ENCODE measurements at regions not wholly inside any gene's neighbourhood (a gene's known extent, or its start where the extent isn't known, plus 50 kb on each side); places are given as distances from the start of the nearest gene placed in this dataset.

DNA sequence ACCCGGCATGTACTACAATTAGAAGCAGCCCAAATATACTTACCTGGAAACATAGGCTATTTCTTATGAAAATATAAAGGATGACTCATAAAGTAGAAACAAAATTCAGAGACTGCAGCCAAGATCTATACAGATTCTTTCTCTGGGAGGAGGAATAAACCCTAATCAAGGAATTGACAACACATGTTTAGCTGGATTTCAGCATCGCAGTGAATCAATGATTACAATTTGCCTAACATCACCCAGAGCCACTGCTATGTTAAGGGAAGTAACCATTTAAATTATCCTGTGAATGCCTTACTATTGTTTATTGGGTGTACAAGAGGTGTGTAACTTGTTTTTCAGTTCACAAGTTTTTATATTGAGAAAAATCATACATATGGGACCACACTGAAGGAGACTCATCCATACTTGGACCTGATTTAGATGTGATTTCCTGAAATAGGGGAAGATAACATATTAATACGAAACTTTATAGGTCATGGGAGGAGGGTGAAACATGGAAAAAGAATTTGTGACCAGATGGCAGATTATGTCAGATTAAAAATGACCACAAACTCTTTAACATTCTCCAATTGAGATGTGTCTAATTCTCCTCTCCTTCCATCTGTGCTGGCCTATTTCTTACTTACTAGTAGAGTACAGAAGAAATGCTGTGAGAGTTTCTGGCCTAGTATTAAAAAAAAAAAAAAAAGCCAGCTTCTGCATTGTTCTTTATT, 1168.4 kb downstream of the SLITRK1 start:
- Histone ChIP-seq H2AFZ (ENCODE audit: low read length) (no peak overlapping the region), H3K9me2 (ENCODE audit: insufficient read depth, low read length) (no peaks in the 10 kb centered on the region), H3K4me3 (ENCODE audit: low read depth, low read length, poor library complexity, severe bottlenecking) (no peak overlapping the region), H3K4me1 (ENCODE audit: insufficient read depth, low read length, poor library complexity, severe bottlenecking) (no peaks in the 10 kb centered on the region), H4K20me1 (ENCODE audit: insufficient read depth, low read length) (no peaks in the 10 kb centered on the region), H3K36me3 (ENCODE audit: insufficient read depth, low read length) (no peaks in the 10 kb centered on the region), H3K27ac (ENCODE audit: low read depth, low read length, poor library complexity, severe bottlenecking) (no peak overlapping the region), H3K9me3 (ENCODE audit: low read length) (no peaks in the 10 kb centered on the region), H3K79me2 (ENCODE audit: insufficient read depth, low read depth, low read length) (no peaks in the 10 kb centered on the region), H3K4me2 (ENCODE audit: low read length) (no peak overlapping the region)
- TF ChIP-seq, protein P1, sequence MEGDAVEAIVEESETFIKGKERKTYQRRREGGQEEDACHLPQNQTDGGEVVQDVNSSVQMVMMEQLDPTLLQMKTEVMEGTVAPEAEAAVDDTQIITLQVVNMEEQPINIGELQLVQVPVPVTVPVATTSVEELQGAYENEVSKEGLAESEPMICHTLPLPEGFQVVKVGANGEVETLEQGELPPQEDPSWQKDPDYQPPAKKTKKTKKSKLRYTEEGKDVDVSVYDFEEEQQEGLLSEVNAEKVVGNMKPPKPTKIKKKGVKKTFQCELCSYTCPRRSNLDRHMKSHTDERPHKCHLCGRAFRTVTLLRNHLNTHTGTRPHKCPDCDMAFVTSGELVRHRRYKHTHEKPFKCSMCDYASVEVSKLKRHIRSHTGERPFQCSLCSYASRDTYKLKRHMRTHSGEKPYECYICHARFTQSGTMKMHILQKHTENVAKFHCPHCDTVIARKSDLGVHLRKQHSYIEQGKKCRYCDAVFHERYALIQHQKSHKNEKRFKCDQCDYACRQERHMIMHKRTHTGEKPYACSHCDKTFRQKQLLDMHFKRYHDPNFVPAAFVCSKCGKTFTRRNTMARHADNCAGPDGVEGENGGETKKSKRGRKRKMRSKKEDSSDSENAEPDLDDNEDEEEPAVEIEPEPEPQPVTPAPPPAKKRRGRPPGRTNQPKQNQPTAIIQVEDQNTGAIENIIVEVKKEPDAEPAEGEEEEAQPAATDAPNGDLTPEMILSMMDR (conservative IDR thresholded peaks at IDR 0.05; ENCODE audit: low read length): no peak
- TF ChIP-seq EZH2phosphoT487 (IDR thresholded peaks at IDR 0.05; ENCODE audit: borderline replicate concordance, low read depth, low read length): no peak
- BruUV-seq (replicated peaks): no TSS peak
- intact Hi-C loops (cut with micrococcal nuclease; ENCODE audit: unreplicated experiment): no loop called here
- no peak for DNase-seq (ENCODE audit: low spot score)
- ChIA-PET POLR2A (interaction anchor here (0.6 kb wide), 1 partner anchor 59 kb away, joined by 3 read pairs; no protein-coding TSS in a partner anchor), CTCF (ENCODE audit: unreplicated experiment) (no interaction called here)

DNA sequence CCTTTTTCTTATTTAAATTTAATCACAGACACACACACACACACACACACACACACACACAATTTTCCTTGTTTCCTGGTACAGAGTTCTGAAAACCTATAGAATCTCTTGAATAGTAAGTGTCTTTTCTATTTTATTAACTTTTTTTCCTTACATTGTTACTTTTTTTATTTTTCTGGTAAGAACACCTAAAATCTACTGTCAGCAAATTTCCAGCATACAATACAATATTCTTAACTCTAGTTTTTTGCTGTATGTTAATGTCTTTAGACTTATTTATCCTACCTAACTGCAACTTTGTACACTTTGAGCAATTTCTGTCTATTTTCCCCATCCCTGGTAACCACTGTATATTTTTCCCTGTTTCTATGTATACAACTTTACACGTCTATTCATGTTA, 1179.8 kb downstream of the SLITRK1 start:
- no peak overlapping the region for H2AFZ ChIP-seq (ENCODE audit: low read length)
- H3K9me3 ChIP-seq (ENCODE audit: low read length): 0 out of 2 replicates have a peak, but pooled peaks cover 4% of the 10 kb centered on the region
- BruUV-seq (replicated peaks): no TSS peak
- H3K4me2 ChIP-seq (ENCODE audit: low read length): no peak overlapping the region
- no peak for TF ChIP-seq EZH2phosphoT487 (IDR thresholded peaks at IDR 0.05; ENCODE audit: borderline replicate concordance, low read depth, low read length)
- TF ChIP-seq, protein P1 (conservative IDR thresholded peaks at IDR 0.05; ENCODE audit: low read length): no peak
- no peaks in the 10 kb centered on the region for H3K79me2 ChIP-seq (ENCODE audit: insufficient read depth, low read depth, low read length)
- H3K9me2 ChIP-seq (ENCODE audit: insufficient read depth, low read length): no peaks in the 10 kb centered on the region
- DNase-seq (ENCODE audit: low spot score): no peak
- no peaks in the 10 kb centered on the region for H3K36me3 ChIP-seq (ENCODE audit: insufficient read depth, low read length)
- no peak overlapping the region for H3K27ac ChIP-seq (ENCODE audit: low read depth, low read length, poor library complexity, severe bottlenecking)
- POLR2A ChIA-PET: interaction anchor here (0.7 kb wide), 1 partner anchor 35 kb away, joined by 3 read pairs; no protein-coding TSS in a partner anchor
- CTCF ChIA-PET (ENCODE audit: unreplicated experiment): no interaction called here
- no peaks in the 10 kb centered on the region for H3K4me1 ChIP-seq (ENCODE audit: insufficient read depth, low read length, poor library complexity, severe bottlenecking)
- H3K4me3 ChIP-seq (ENCODE audit: low read depth, low read length, poor library complexity, severe bottlenecking): no peak overlapping the region
- intact Hi-C loops (cut with micrococcal nuclease; ENCODE audit: unreplicated experiment): no loop called here
- no peaks in the 10 kb centered on the region for H4K20me1 ChIP-seq (ENCODE audit: insufficient read depth, low read length)

GRCh38 chr13:82701020-82701419, 1181.3 kb downstream of the SLITRK1 start:
- Histone ChIP-seq H4K20me1 (ENCODE audit: insufficient read depth, low read length) (no peaks in the 10 kb centered on the region), H3K9me2 (ENCODE audit: insufficient read depth, low read length) (no peaks in the 10 kb centered on the region), H3K27ac (ENCODE audit: low read depth, low read length, poor library complexity, severe bottlenecking) (no peak overlapping the region), H3K4me3 (ENCODE audit: low read depth, low read length, poor library complexity, severe bottlenecking) (no peak overlapping the region), H3K36me3 (ENCODE audit: insufficient read depth, low read length) (no peaks in the 10 kb centered on the region), H3K9me3 (ENCODE audit: low read length) (0 out of 2 replicates have a peak, but pooled peaks cover 4% of the 10 kb centered on the region), H3K4me2 (ENCODE audit: low read length) (no peak overlapping the region), H3K79me2 (ENCODE audit: insufficient read depth, low read depth, low read length) (no peaks in the 10 kb centered on the region), H2AFZ (ENCODE audit: low read length) (no peak overlapping the region), H3K4me1 (ENCODE audit: insufficient read depth, low read length, poor library complexity, severe bottlenecking) (no peaks in the 10 kb centered on the region)
- DNase-seq (ENCODE audit: low spot score): no peak
- ChIA-PET CTCF (ENCODE audit: unreplicated experiment) (no interaction called here), POLR2A (no interaction called here)
- TF ChIP-seq EZH2phosphoT487 (IDR thresholded peaks at IDR 0.05; ENCODE audit: borderline replicate concordance, low read depth, low read length): no peak
- TF ChIP-seq, protein P1 (conservative IDR thresholded peaks at IDR 0.05; ENCODE audit: low read length): no peak
- intact Hi-C loops (cut with micrococcal nuclease; ENCODE audit: unreplicated experiment): no loop called here
- BruUV-seq (replicated peaks): no TSS peak
